Esophagus squamous epithelium (tissue), 5 donors: ENCODE measurements at regions not wholly inside any gene's neighbourhood (a gene's known extent, or its start where the extent isn't known, plus 50 kb on each side); places are given as distances from the start of the nearest gene placed in this dataset.

Experiments used
- DNase-seq: peaks from one replicate; lab custom pipeline; 2025; lab: John Stamatoyannopoulos, UW
- H3K27ac ChIP-seq, 4 donors: fragments of 200-600 bp; sonication (generic); one replicate each; pipeline ENCODE4 v1.5.1; 2016 to 2019; ENCODE audit warnings: mild to moderate bottlenecking in 1 of 4
- H3K27me3 ChIP-seq, 4 donors: fragments of 200-600 bp; sonication (generic); 1 replicate in 3 of 4; 2 replicates in 1 of 4; pipeline versions ENCODE4 v1.5.1 to v1.6.0; 2017 to 2021; ENCODE audit warnings: antibody characterized with exemption in 1 of 4
- H3K36me3 ChIP-seq, 3 donors: fragments of 200-600 bp; sonication (generic); one replicate each; pipeline ENCODE4 v1.5.1; 2016 to 2019
- H3K4me1 ChIP-seq, 3 donors: fragments of 200-600 bp; sonication (generic); one replicate each; pipeline ENCODE4 v1.5.1; 2017 to 2019
- H3K4me3 ChIP-seq, 4 donors: fragments of 200-600 bp; sonication (generic); 1 replicate in 3 of 4; 2 replicates in 1 of 4; pipeline ENCODE4 v1.5.1; 2016 to 2019; ENCODE audit warnings: mild to moderate bottlenecking in 2 of 4, moderate library complexity in 1 of 4
- H3K9me3 ChIP-seq, 3 donors: fragments of 200-600 bp; sonication (generic); one replicate each; pipeline ENCODE4 v1.5.1; 2016 to 2019
- POLR2A ChIP-seq, 4 donors: fragments of 450-650 bp; IDR thresholded peaks; one replicate each; pipeline ENCODE4 v1.6.1; 2017; ENCODE audit warnings: antibody characterized with exemption in 4 of 4, mild to moderate bottlenecking in 4 of 4, moderate library complexity in 3 of 4
- WGBS, 2 donors: methylation state at CpG; one replicate each; pipeline ENCODE4 v1.1.5; 2018; 5-methylcytosine and 5-hydroxymethylcytosine counted together
- intact Hi-C: fragments of 100-400 bp; cut with DNase I; formaldehyde crosslinking; loops from one replicate; pipeline ENCODE4 v1.15.0; 2022
- TF ChIP-seq, protein P1 (sequence below), 6 experiments: fragments of 450-650 bp in 4 of 6; fragments of 200-600 bp in 2 of 6; sonication (generic) in 2 of 6; IDR thresholded peaks; one replicate each; pipeline ENCODE4 v1.5.1; 2016 to 2019; ENCODE audit warnings: antibody characterized with exemption in 6 of 6, mild to moderate bottlenecking in 4 of 6, moderate library complexity in 4 of 6
- donor health status: DM: yes; HTN: yes; CAD: no.

DNA sequence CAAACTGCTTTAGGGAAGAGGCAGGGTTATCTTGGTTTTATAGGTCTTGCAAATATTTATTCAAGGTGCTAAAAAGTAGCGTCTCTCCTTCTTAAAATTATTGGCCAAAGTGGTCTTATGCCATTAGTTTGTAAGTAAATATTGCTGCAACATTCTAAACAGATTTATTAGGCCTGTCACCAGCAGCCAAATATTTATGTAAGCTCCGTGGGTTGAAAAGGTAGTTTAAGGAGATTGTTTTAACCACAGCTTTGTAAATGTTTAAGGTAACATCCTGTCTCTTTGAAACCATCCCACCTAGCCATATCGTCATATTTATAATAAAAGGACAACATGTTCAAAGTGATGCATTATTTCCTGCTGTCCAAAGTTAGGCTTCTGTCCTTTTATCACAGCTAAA lies 210.1 kb upstream of the LNX1 start:
- intact Hi-C loops, result no loop called here
- DNase-seq, result no peak
- Histone ChIP-seq H3K4me3 (no peak overlapping the region), H3K9me3 (no peaks in the 10 kb centered on the region), H3K36me3 (no peaks in the 10 kb centered on the region), H3K27me3 (no peaks in the 10 kb centered on the region), H3K4me1 (no peaks in the 10 kb centered on the region), H3K27ac (no peak overlapping the region)
- TF ChIP-seq POLR2A (IDR thresholded peaks at IDR 0.05), result no peak
- TF ChIP-seq, protein P1, sequence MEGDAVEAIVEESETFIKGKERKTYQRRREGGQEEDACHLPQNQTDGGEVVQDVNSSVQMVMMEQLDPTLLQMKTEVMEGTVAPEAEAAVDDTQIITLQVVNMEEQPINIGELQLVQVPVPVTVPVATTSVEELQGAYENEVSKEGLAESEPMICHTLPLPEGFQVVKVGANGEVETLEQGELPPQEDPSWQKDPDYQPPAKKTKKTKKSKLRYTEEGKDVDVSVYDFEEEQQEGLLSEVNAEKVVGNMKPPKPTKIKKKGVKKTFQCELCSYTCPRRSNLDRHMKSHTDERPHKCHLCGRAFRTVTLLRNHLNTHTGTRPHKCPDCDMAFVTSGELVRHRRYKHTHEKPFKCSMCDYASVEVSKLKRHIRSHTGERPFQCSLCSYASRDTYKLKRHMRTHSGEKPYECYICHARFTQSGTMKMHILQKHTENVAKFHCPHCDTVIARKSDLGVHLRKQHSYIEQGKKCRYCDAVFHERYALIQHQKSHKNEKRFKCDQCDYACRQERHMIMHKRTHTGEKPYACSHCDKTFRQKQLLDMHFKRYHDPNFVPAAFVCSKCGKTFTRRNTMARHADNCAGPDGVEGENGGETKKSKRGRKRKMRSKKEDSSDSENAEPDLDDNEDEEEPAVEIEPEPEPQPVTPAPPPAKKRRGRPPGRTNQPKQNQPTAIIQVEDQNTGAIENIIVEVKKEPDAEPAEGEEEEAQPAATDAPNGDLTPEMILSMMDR (IDR thresholded peaks at IDR 0.05), result no peak
- WGBS, 2 donors, result 44 to 51% methylated on average over 3 of the region's 3 CpGs

DNA sequence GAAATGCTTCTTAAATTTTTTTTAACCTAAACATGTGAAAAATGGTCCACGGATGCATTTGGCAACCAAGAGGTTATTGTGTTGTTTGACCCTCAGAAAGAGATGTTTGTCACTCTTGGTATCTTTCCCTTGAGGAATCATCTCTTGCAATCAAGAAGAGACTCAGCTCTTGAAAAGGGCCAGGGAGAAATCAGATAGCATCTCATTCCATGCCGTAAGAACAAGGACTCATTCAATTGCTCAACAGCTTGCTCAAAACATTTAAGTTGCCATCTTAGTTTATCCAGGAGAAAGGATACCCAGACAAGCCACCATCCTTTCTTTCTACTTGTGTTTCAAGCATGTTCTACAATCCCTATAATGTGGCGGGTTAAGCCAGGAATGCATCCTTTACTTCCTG lies 209.5 kb upstream of the LNX1 start:
- Histone ChIP-seq H3K4me3 (no peak overlapping the region), H3K27ac (no peak overlapping the region), H3K9me3 (no peaks in the 10 kb centered on the region), H3K27me3 (no peaks in the 10 kb centered on the region), H3K36me3 (no peaks in the 10 kb centered on the region), H3K4me1 (no peaks in the 10 kb centered on the region)
- no peak for DNase-seq
- intact Hi-C loops, result no loop called here
- TF ChIP-seq, protein P1 (IDR thresholded peaks at IDR 0.05), result no peak
- no peak for TF ChIP-seq POLR2A (IDR thresholded peaks at IDR 0.05)
- WGBS, 2 donors, result 76 to 79% methylated on average over 3 of the region's 3 CpGs

DNA sequence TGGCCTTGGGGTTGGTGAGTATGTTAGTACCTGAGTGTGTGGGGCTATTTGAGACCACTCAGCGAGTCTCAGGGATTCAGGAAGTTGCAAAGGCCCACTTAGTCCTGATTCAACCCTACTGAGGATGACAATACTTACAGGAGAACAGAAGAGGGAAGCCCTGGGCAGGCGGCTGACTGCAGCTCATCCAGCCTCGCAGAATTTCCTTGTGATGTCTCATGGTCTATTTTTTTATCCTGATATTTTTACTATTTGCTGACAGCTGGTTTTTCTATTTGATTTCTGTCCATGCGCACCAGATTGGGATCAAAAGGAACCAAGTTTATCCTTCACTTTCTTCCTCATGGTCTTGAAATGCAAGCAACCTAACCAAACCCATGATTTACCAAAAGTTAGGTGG lies 201.8 kb upstream of the LNX1 start:
- Histone ChIP-seq H3K4me1 (no peaks in the 10 kb centered on the region), H3K27me3 (no peaks in the 10 kb centered on the region), H3K27ac (no peak overlapping the region), H3K9me3 (no peaks in the 10 kb centered on the region), H3K4me3 (no peak overlapping the region), H3K36me3 (no peaks in the 10 kb centered on the region)
- intact Hi-C loops, result no loop called here
- no peak for TF ChIP-seq POLR2A (IDR thresholded peaks at IDR 0.05)
- TF ChIP-seq, protein P1 (IDR thresholded peaks at IDR 0.05), result no peak
- no peak for DNase-seq
- WGBS, 2 donors, result 84 to 90% methylated on average over 4 of the region's 4 CpGs

DNA sequence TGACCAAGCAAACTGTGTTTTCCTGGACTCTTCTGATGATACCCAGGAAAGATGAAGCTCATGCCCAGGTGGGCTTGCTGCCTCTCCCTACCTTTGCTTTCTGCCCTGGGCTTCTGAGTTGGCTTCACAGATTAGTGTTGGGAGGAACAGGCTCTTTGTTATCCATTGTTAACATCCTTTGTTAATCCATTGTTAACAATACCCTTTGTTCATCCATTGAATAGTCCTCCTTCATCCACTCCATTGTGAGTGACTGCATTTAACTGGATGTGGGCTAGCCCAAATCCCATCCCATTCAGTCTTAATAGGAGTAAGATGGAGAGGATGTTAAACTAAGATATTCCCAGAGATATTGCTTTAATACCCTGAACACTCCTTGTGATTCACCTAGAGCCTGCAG lies 199.0 kb upstream of the LNX1 start:
- intact Hi-C loops, result no loop called here
- no peak for DNase-seq
- Histone ChIP-seq H3K9me3 (no peaks in the 10 kb centered on the region), H3K36me3 (no peaks in the 10 kb centered on the region), H3K4me1 (peaks cover 0 to 4% (median 0%) of the 10 kb centered on the region in 3 donors), H3K4me3 (no peak overlapping the region), H3K27ac (no peak overlapping the region), H3K27me3 (no peaks in the 10 kb centered on the region)
- TF ChIP-seq, protein P1 (IDR thresholded peaks at IDR 0.05), result no peak
- TF ChIP-seq POLR2A (IDR thresholded peaks at IDR 0.05), result no peak

DNA sequence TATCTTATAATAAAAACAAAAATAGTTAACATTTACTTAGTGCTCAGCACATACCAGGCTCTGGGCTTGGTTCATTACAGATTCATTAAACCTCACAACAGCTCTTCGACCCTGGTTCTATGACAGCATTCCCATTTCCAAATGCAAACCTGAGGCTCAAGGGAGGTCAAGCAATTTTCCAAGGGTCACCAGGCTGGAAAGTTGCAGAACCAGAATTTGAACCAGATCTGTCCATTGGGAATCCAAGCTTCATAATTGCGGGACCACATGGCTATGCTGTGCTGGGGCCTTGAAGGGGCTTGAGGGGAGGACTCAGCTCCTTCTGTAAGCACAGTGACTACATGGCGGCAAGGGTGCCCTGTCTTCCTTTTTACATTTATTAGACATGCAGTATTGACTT lies 197.3 kb upstream of the LNX1 start:
- no peaks in the 10 kb centered on the region for H3K9me3 ChIP-seq
- no peaks in the 10 kb centered on the region for H3K27me3 ChIP-seq
- no peak overlapping the region for H3K4me3 ChIP-seq
- no peak for DNase-seq
- no peaks in the 10 kb centered on the region for H3K36me3 ChIP-seq
- no peak for TF ChIP-seq POLR2A (IDR thresholded peaks at IDR 0.05)
- TF ChIP-seq, protein P1 (IDR thresholded peaks at IDR 0.05), result no peak
- WGBS, 2 donors, result 89 to 91% methylated on average over 3 of the region's 3 CpGs
- H3K27ac ChIP-seq, result no peak overlapping the region
- H3K4me1 ChIP-seq, result peaks cover 0 to 4% (median 0%) of the 10 kb centered on the region in 3 donors
- intact Hi-C loops, result no loop called here
